Karpas-422 (cell line): ENCODE measurements at regions not wholly inside any gene's neighbourhood (a gene's known extent, or its start where the extent isn't known, plus 50 kb on each side); places are given as distances from the start of the nearest gene placed in this dataset.
"Not testable (repeated sequence)": the region's sequence is repeated elsewhere in the genome, so short reads cannot be mapped to it uniquely, and the experiment has no call there.

ENCODE experiments used
- DNase-seq: peaks from one replicate; pipeline ENCODE4 v3.0.0-alpha.2; 2015
- H2AFZ ChIP-seq: fragments of 200-600 bp; sonication (generic); 2 replicates; pipeline ENCODE4 v1.6.1; 2014; ENCODE audit warnings: antibody characterized with exemption, low read length, mixed read lengths
- H3K27ac ChIP-seq: fragments of 200-600 bp; sonication (generic); 2 replicates; pipeline ENCODE4 v1.5.1; 2014; ENCODE audit warnings: mild to moderate bottlenecking, low read length, moderate library complexity
- H3K27me3 ChIP-seq: fragments of 200-600 bp; sonication (generic); 2 replicates; pipeline ENCODE4 v1.6.1; 2014; ENCODE audit warnings: low read length, mixed read lengths
- H3K36me3 ChIP-seq: fragments of 200-600 bp; sonication (generic); 2 replicates; pipeline ENCODE4 v1.6.1; 2014; ENCODE audit warnings: low read length, mixed read lengths; ENCODE audit not compliant: insufficient read depth
- H3K4me1 ChIP-seq: fragments of 200-600 bp; sonication (generic); 2 replicates; pipeline ENCODE4 v1.6.1; 2014; ENCODE audit warnings: mild to moderate bottlenecking, low read length, mixed read lengths
- H3K4me2 ChIP-seq: fragments of 200-600 bp; sonication (generic); 2 replicates; pipeline ENCODE4 v1.6.1; 2014; ENCODE audit warnings: low read length, low read depth, mild to moderate bottlenecking; ENCODE audit not compliant: poor library complexity, severe bottlenecking
- H3K4me3 ChIP-seq: fragments of 200-600 bp; sonication (generic); 2 replicates; pipeline ENCODE4 v1.5.1; 2014; ENCODE audit warnings: mild to moderate bottlenecking, antibody characterized with exemption, low read length, mixed read lengths
- H3K79me2 ChIP-seq: fragments of 200-600 bp; sonication (generic); 2 replicates; pipeline ENCODE4 v1.6.1; 2014; ENCODE audit warnings: mild to moderate bottlenecking, low read length, mixed read lengths
- H3K9ac ChIP-seq: fragments of 200-600 bp; sonication (generic); 2 replicates; pipeline ENCODE4 v1.6.0; 2014; ENCODE audit warnings: low read length
- H3K9me2 ChIP-seq: fragments of 200-600 bp; sonication (generic), shearing (Covaris generic); replicated peaks from 2 replicates; pipeline ENCODE4 v1.6.0; 2014; ENCODE audit warnings: mild to moderate bottlenecking, low read length, moderate library complexity; ENCODE audit not compliant: insufficient read depth
- H3K9me3 ChIP-seq: fragments of 300-700, 200-600 bp; sonication (generic); 2 replicates; pipeline ENCODE4 v1.6.1; 2014; ENCODE audit warnings: low read length, mixed read lengths
- H4K20me1 ChIP-seq: fragments of 200-600 bp; sonication (generic); 2 replicates; pipeline ENCODE4 v1.6.1; 2014; ENCODE audit warnings: mild to moderate bottlenecking, antibody characterized with exemption, low read length, low read depth; ENCODE audit not compliant: insufficient read depth

GRCh38 chr6:133083248-133083967 is 157.7 kb upstream of the EYA4 start:
- H3K4me2 ChIP-seq, result no peak overlapping the region
- no peaks in the 10 kb centered on the region for H3K79me2 ChIP-seq
- H3K36me3 ChIP-seq, result no peaks in the 10 kb centered on the region
- H3K9me3 ChIP-seq, result no peaks in the 10 kb centered on the region
- H3K9ac ChIP-seq, result no peak overlapping the region
- no peak for DNase-seq
- H3K27me3 ChIP-seq, result no peaks in the 10 kb centered on the region
- no peak overlapping the region for H3K4me3 ChIP-seq
- H3K27ac ChIP-seq, result no peak overlapping the region
- no peaks in the 10 kb centered on the region for H3K9me2 ChIP-seq
- no peaks in the 10 kb centered on the region for H4K20me1 ChIP-seq
- H3K4me1 ChIP-seq, result no peaks in the 10 kb centered on the region
- no peak overlapping the region for H2AFZ ChIP-seq

GRCh38 chr6:133085471-133085870 is 155.7 kb upstream of the EYA4 start:
- H3K36me3 ChIP-seq, result no peaks in the 10 kb centered on the region

DNA sequence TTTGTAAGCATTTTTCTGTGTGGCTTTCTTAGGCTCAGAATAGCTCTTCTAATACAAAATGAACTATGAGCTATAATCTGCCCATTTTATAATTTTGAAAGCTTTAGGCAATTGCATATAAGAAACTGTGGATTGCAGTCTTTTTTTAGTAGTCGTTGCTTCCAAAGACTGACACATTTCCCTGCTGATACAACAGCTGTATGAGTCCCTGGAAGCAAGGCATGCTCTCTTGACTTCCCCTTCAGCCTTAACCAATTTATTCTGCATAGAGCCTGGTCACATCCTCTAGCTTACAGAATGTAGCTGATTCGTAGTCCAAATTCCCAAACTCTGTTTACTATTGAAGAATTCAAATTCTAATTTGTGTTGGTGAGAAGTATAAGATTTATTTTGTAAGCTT is 155.3 kb upstream of the EYA4 start:
- Histone ChIP-seq H3K36me3 (no peaks in the 10 kb centered on the region), H3K79me2 (no peaks in the 10 kb centered on the region), H2AFZ (no peak overlapping the region), H3K27me3 (no peaks in the 10 kb centered on the region), H3K9me3 (no peaks in the 10 kb centered on the region), H3K4me1 (no peaks in the 10 kb centered on the region), H4K20me1 (no peaks in the 10 kb centered on the region), H3K9ac (no peak overlapping the region), H3K4me3 (no peak overlapping the region), H3K4me2 (no peak overlapping the region), H3K9me2 (no peaks in the 10 kb centered on the region), H3K27ac (no peak overlapping the region)
- DNase-seq, result no peak

More at GRCh38 chr6:133085471-133085870, 155.7 kb upstream of the EYA4 start:
- Histone ChIP-seq H3K79me2 (no peaks in the 10 kb centered on the region), H4K20me1 (no peaks in the 10 kb centered on the region), H3K4me3 (no peak overlapping the region), H3K4me1 (no peaks in the 10 kb centered on the region), H3K27me3 (no peaks in the 10 kb centered on the region), H3K9me3 (no peaks in the 10 kb centered on the region), H3K9me2 (no peaks in the 10 kb centered on the region), H3K27ac (no peak overlapping the region), H3K9ac (no peak overlapping the region), H2AFZ (no peak overlapping the region), H3K4me2 (no peak overlapping the region)
- no peak for DNase-seq

GRCh38 chr6:133088931-133089695 is 152.0 kb upstream of the EYA4 start:
- Histone ChIP-seq H2AFZ (no peak overlapping the region), H3K4me1 (no peaks in the 10 kb centered on the region), H3K79me2 (no peaks in the 10 kb centered on the region), H3K9me2 (no peaks in the 10 kb centered on the region), H3K27ac (no peak overlapping the region), H3K9me3 (no peaks in the 10 kb centered on the region), H3K9ac (no peak overlapping the region), H3K4me3 (no peak overlapping the region), H4K20me1 (no peaks in the 10 kb centered on the region), H3K4me2 (no peak overlapping the region), H3K27me3 (no peaks in the 10 kb centered on the region), H3K36me3 (no peaks in the 10 kb centered on the region)
- DNase-seq, result no peak

GRCh38 chr6:133092199-133092598 is 149.0 kb upstream of the EYA4 start:
- Histone ChIP-seq H2AFZ (no peak overlapping the region), H3K9me3 (no peaks in the 10 kb centered on the region)

GRCh38 chr6:133092771-133093170 is 148.4 kb upstream of the EYA4 start:
- DNase-seq, result no peak
- H3K9ac ChIP-seq, result no peak overlapping the region
- H3K27ac ChIP-seq, result no peak overlapping the region
- H2AFZ ChIP-seq, result no peak overlapping the region
- H4K20me1 ChIP-seq, result no peaks in the 10 kb centered on the region
- H3K9me3 ChIP-seq, result no peaks in the 10 kb centered on the region
- no peak overlapping the region for H3K4me3 ChIP-seq
- H3K79me2 ChIP-seq, result no peaks in the 10 kb centered on the region
- H3K9me2 ChIP-seq, result no peaks in the 10 kb centered on the region
- no peaks in the 10 kb centered on the region for H3K27me3 ChIP-seq
- H3K36me3 ChIP-seq, result no peaks in the 10 kb centered on the region
- H3K4me2 ChIP-seq, result no peak overlapping the region
- H3K4me1 ChIP-seq, result no peaks in the 10 kb centered on the region

More at GRCh38 chr6:133092199-133092598, 149.0 kb upstream of the EYA4 start:
- Histone ChIP-seq H4K20me1 (no peaks in the 10 kb centered on the region), H3K9me2 (no peaks in the 10 kb centered on the region), H3K4me3 (no peak overlapping the region), H3K9ac (no peak overlapping the region), H3K4me2 (no peak overlapping the region), H3K27me3 (no peaks in the 10 kb centered on the region), H3K4me1 (no peaks in the 10 kb centered on the region), H3K36me3 (no peaks in the 10 kb centered on the region), H3K79me2 (no peaks in the 10 kb centered on the region), H3K27ac (no peak overlapping the region)
- no peak for DNase-seq

GRCh38 chr6:133093211-133093610 is 147.9 kb upstream of the EYA4 start:
- not testable (repeated sequence) for H3K9me2 ChIP-seq, H3K4me1 ChIP-seq, H3K36me3 ChIP-seq, H3K79me2 ChIP-seq, H3K9me3 ChIP-seq, H3K9ac ChIP-seq, H4K20me1 ChIP-seq, H3K4me3 ChIP-seq, H3K27me3 ChIP-seq, H3K27ac ChIP-seq, H2AFZ ChIP-seq, DNase-seq, H3K4me2 ChIP-seq

- no peak for DNase-seq
- Histone ChIP-seq H3K9me3 (no peaks in the 10 kb centered on the region), H3K9me2 (no peaks in the 10 kb centered on the region), H2AFZ (no peak overlapping the region), H3K36me3 (no peaks in the 10 kb centered on the region), H3K4me2 (no peak overlapping the region), H3K79me2 (no peaks in the 10 kb centered on the region), H3K27me3 (no peaks in the 10 kb centered on the region), H4K20me1 (no peaks in the 10 kb centered on the region), H3K27ac (no peak overlapping the region), H3K4me3 (no peak overlapping the region), H3K4me1 (no peaks in the 10 kb centered on the region), H3K9ac (no peak overlapping the region)
Observed at GRCh38 chr6:133093956-133094355, 147.2 kb upstream of the EYA4 start.
